ENCODE measurements at regions not wholly inside any gene's neighbourhood (a gene's known extent, or its start where the extent isn't known, plus 50 kb on each side); places are given as distances from the start of the nearest gene placed in this dataset.
"Not testable (repeated sequence)": the region's sequence is repeated elsewhere in the genome, so short reads cannot be mapped to it uniquely, and the experiment has no call there.

GRCh38 chr13:23105051-23105450 is 75.7 kb upstream of the SGCG start:
- H3K4me1 ChIP-seq (ENCODE audit: insufficient read depth, poor library complexity, severe bottlenecking) = no peaks in the 10 kb centered on the region
- no peak for ATAC-seq (ENCODE audit: low read depth)
- H3K4me3 ChIP-seq (ENCODE audit: severe bottlenecking) = no peak overlapping the region
- peaks cover 3% of the 10 kb centered on the region for H3K27me3 ChIP-seq (ENCODE audit: insufficient read depth, poor library complexity, severe bottlenecking)
- no peaks in the 10 kb centered on the region for H3K36me3 ChIP-seq (ENCODE audit: low read depth)
- H3K27ac ChIP-seq (ENCODE audit: poor library complexity, severe bottlenecking) = no peak overlapping the region
- no peak for TF ChIP-seq CTCF (IDR thresholded peaks at IDR 0.05; ENCODE audit: poor library complexity, severe bottlenecking)
- no peak for DNase-seq (ENCODE audit: low spot score)
- H3K9me3 ChIP-seq (ENCODE audit: severe bottlenecking) = no peaks in the 10 kb centered on the region

GRCh38 chr13:23107665-23108064 is 73.1 kb upstream of the SGCG start:
- Histone ChIP-seq H3K4me1 (ENCODE audit: insufficient read depth, poor library complexity, severe bottlenecking) (no peaks in the 10 kb centered on the region), H3K36me3 (ENCODE audit: low read depth) (no peaks in the 10 kb centered on the region), H3K9me3 (ENCODE audit: severe bottlenecking) (no peaks in the 10 kb centered on the region), H3K27ac (ENCODE audit: poor library complexity, severe bottlenecking) (no peak overlapping the region), H3K27me3 (ENCODE audit: insufficient read depth, poor library complexity, severe bottlenecking) (peaks cover 3% of the 10 kb centered on the region), H3K4me3 (ENCODE audit: severe bottlenecking) (no peak overlapping the region)
- DNase-seq (ENCODE audit: low spot score) (no peak), ATAC-seq (ENCODE audit: low read depth) (no peak)
- TF ChIP-seq CTCF (IDR thresholded peaks at IDR 0.05; ENCODE audit: poor library complexity, severe bottlenecking) = no peak

GRCh38 chr13:23119131-23119530 is 61.6 kb upstream of the SGCG start:
- Histone ChIP-seq H3K9me3 (ENCODE audit: severe bottlenecking) (no peaks in the 10 kb centered on the region), H3K27me3 (ENCODE audit: insufficient read depth, poor library complexity, severe bottlenecking) (peaks cover 7% of the 10 kb centered on the region), H3K4me3 (ENCODE audit: severe bottlenecking) (no peak overlapping the region), H3K36me3 (ENCODE audit: low read depth) (no peaks in the 10 kb centered on the region), H3K27ac (ENCODE audit: poor library complexity, severe bottlenecking) (no peak overlapping the region), H3K4me1 (ENCODE audit: insufficient read depth, poor library complexity, severe bottlenecking) (no peaks in the 10 kb centered on the region)
- ATAC-seq (ENCODE audit: low read depth) (no peak), DNase-seq (ENCODE audit: low spot score) (no peak)
- no peak for TF ChIP-seq CTCF (IDR thresholded peaks at IDR 0.05; ENCODE audit: poor library complexity, severe bottlenecking)

GRCh38 chr13:23127540-23127939 is 53.2 kb upstream of the SGCG start:
- H3K9me3 ChIP-seq (ENCODE audit: severe bottlenecking); DNase-seq (ENCODE audit: low spot score); H3K27ac ChIP-seq (ENCODE audit: poor library complexity, severe bottlenecking); H3K4me1 ChIP-seq (ENCODE audit: insufficient read depth, poor library complexity, severe bottlenecking); ATAC-seq (ENCODE audit: low read depth); H3K4me3 ChIP-seq (ENCODE audit: severe bottlenecking); H3K27me3 ChIP-seq (ENCODE audit: insufficient read depth, poor library complexity, severe bottlenecking); H3K36me3 ChIP-seq (ENCODE audit: low read depth): not testable (repeated sequence)

GRCh38 chr13:23129331-23129730 is 51.4 kb upstream of the SGCG start:
- TF ChIP-seq CTCF (IDR thresholded peaks at IDR 0.05; ENCODE audit: poor library complexity, severe bottlenecking) = no peak

More at GRCh38 chr13:23129331-23129730, 51.4 kb upstream of the SGCG start:
- Histone ChIP-seq H3K4me3 (ENCODE audit: severe bottlenecking) (no peak overlapping the region), H3K4me1 (ENCODE audit: insufficient read depth, poor library complexity, severe bottlenecking) (no peaks in the 10 kb centered on the region), H3K27me3 (ENCODE audit: insufficient read depth, poor library complexity, severe bottlenecking) (no peaks in the 10 kb centered on the region), H3K9me3 (ENCODE audit: severe bottlenecking) (no peaks in the 10 kb centered on the region), H3K36me3 (ENCODE audit: low read depth) (no peaks in the 10 kb centered on the region), H3K27ac (ENCODE audit: poor library complexity, severe bottlenecking) (no peak overlapping the region)
- ATAC-seq (ENCODE audit: low read depth) (no peak), DNase-seq (ENCODE audit: low spot score) (no peak)
